Hematopoietic multipotent progenitor cell treated with erythropoietin and hydrocortisone succinate and interleukin-3 and kit ligand, for 4 days (in vitro differentiated cells): ENCODE measurements at regions not wholly inside any gene's neighbourhood (a gene's known extent, or its start where the extent isn't known, plus 50 kb on each side); places are given as distances from the start of the nearest gene placed in this dataset.

ENCODE experiments used
- DNase-seq: peaks from one replicate; pipeline ENCODE4 v3.0.0-alpha.2; 2015

GRCh38 chr10:46229144-46229563 lies 57.6 kb upstream of the ANTXRL start:
- DNase-seq: peak; percentile 78

GRCh38 chr10:46230615-46231014 lies 56.2 kb upstream of the ANTXRL start:
- no peak for DNase-seq

GRCh38 chr10:46231087-46231486 lies 55.7 kb upstream of the ANTXRL start:
- DNase-seq: no peak

- no peak for DNase-seq
Measured at GRCh38 chr10:46232084-46232483, 54.7 kb upstream of the ANTXRL start.

- DNase-seq: no peak
Measured at GRCh38 chr10:46232666-46233065, 54.1 kb upstream of the ANTXRL start.

GRCh38 chr10:46233181-46233580 lies 53.6 kb upstream of the ANTXRL start:
- DNase-seq: no peak

GRCh38 chr10:46234026-46234425 lies 52.8 kb upstream of the ANTXRL start:
- DNase-seq: no peak

- DNase-seq: no peak
Measured at GRCh38 chr10:46234431-46235060, 52.3 kb upstream of the ANTXRL start.

GRCh38 chr10:46235705-46236545 lies 50.9 kb upstream of the ANTXRL start:
- DNase-seq: no peak

- DNase-seq: no peak
Measured at GRCh38 chr10:46236546-46236887, 50.3 kb upstream of the ANTXRL start.

GRCh38 chr10:46236941-46237681 lies 49.7 kb upstream of the ANTXRL start:
- no peak for DNase-seq
